K562 (cell line): ENCODE measurements at regions not wholly inside any gene's neighbourhood (a gene's known extent, or its start where the extent isn't known, plus 50 kb on each side); places are given as distances from the start of the nearest gene placed in this dataset.

ENCODE experiments used
- ATAC-seq: fragments of 200-7000 bp; cut with Tn5 transposase; 3 replicates; pipeline ENCODE4 v1.9.1; 2020; ENCODE audit warnings: moderate library complexity
- BruUV-seq: library from RNA; stranded (reverse); fragments of 400-500 nt; replicated peaks from 2 replicates; lab custom pipeline; 2021; lab: Mats Ljungman, UMichigan
- CTCF ChIA-PET: fragments of 300-600 bp; formaldehyde crosslinking; extraction: SDS; loops from one replicate; lab custom pipeline; 2021; ENCODE audit warnings: low intra/inter-chr PET ratio; lab: Yijun Ruan, JAX
- POLR2A ChIA-PET: fragments of 300-600, 350-650 bp; sonication (Branson Sonifier 250); formaldehyde crosslinking; extraction: SDS; loops from one replicate; lab custom pipeline; 2021; ENCODE audit warnings: antibody characterized with exemption, inconsistent platforms; lab: Yijun Ruan, JAX
- DNase-seq, 4 experiments: peaks; one replicate each; pipeline versions ENCODE4 v3.0.0 to v3.0.0-alpha.2; 2011 to 2018; ENCODE audit warnings: low spot score in 3 of 4, mixed read lengths in 3 of 4; ENCODE audit errors: extremely low read depth in 1 of 4
- FAIRE-seq: peaks from 2 replicates; lab custom pipeline; 2011; peaks lifted over from hg19 to GRCh38; lab: Jason Lieb, UNC
- H2AFZ ChIP-seq: 2 replicates; pipeline ENCODE4 v1.6.0; 2011; ENCODE audit warnings: low read depth, low read length, control low read depth, inconsistent platforms
- H3K27ac ChIP-seq: fragments of 200-600 bp; 3 replicates; pipeline ENCODE4 v1.8.0; 2011; ENCODE audit warnings: low read depth, mild to moderate bottlenecking, control low read depth, inconsistent platforms, low read length, moderate library complexity, mixed read lengths; ENCODE audit errors: extremely low read depth
- H3K27me3 ChIP-seq, 2 experiments: fragments of 300-600 bp in 1 of 2; 2 replicates in 1 of 2; 3 replicates in 1 of 2; pipeline versions ENCODE4 v1.6.0 to v1.8.0; 2011; ENCODE audit warnings: inconsistent platforms in 2 of 2, low read length in 2 of 2, mild to moderate bottlenecking in 1 of 2, mixed read lengths in 1 of 2, moderate library complexity in 1 of 2; ENCODE audit not compliant: control insufficient read depth in 2 of 2, insufficient read depth in 2 of 2
- H3K36me3 ChIP-seq: fragments of 300-600 bp; 3 replicates; pipeline ENCODE4 v1.8.0; 2011; ENCODE audit warnings: mild to moderate bottlenecking, low read length, inconsistent platforms; ENCODE audit not compliant: control insufficient read depth, insufficient read depth
- H3K4me1 ChIP-seq, 2 experiments: fragments of 200-600 bp in 1 of 2; replicated peaks in 1 of 2; 2 replicates in 1 of 2; 3 replicates in 1 of 2; pipeline versions ENCODE4 v1.5.1 to v1.8.0; 2011; ENCODE audit warnings: inconsistent platforms in 2 of 2, low read length in 2 of 2, mild to moderate bottlenecking in 1 of 2, mixed read lengths in 1 of 2, moderate library complexity in 1 of 2; ENCODE audit not compliant: control insufficient read depth in 2 of 2, insufficient read depth in 2 of 2
- H3K4me2 ChIP-seq: 2 replicates; pipeline ENCODE4 v1.6.1; 2011; ENCODE audit warnings: low read length, control low read depth, inconsistent platforms, mixed read lengths; ENCODE audit not compliant: insufficient read depth
- H3K4me3 ChIP-seq: fragments of 200-600 bp; sonication (generic), shearing (Covaris generic); 2 replicates; pipeline ENCODE4 v1.5.1; 2016; ENCODE audit warnings: control low read depth, inconsistent platforms
- H3K79me2 ChIP-seq: fragments of 200-600 bp; 3 replicates; pipeline ENCODE4 v1.8.0; 2011; ENCODE audit warnings: low read length, inconsistent platforms; ENCODE audit not compliant: control insufficient read depth, insufficient read depth
- H3K9ac ChIP-seq, 2 experiments: 2 replicates each; pipeline versions ENCODE4 v1.6.0 to v1.6.1; 2011; ENCODE audit warnings: low read depth in 2 of 2, low read length in 2 of 2, control low read depth in 1 of 2, inconsistent platforms in 1 of 2, mild to moderate bottlenecking in 1 of 2, mixed read lengths in 1 of 2; ENCODE audit not compliant: insufficient read depth in 1 of 2
- H3K9me1 ChIP-seq: one replicate; pipeline ENCODE4 v1.6.0; 2011; ENCODE audit warnings: inconsistent platforms, mild to moderate bottlenecking, low read length, moderate library complexity; ENCODE audit not compliant: control insufficient read depth, insufficient read depth
- H3K9me3 ChIP-seq: replicated peaks from 2 replicates; pipeline ENCODE4 v1.5.1; 2011; ENCODE audit warnings: low read depth, low read length, inconsistent platforms; ENCODE audit not compliant: control insufficient read depth, insufficient read depth
- H4K20me1 ChIP-seq: replicated peaks from 2 replicates; pipeline ENCODE4 v1.6.1; 2011; ENCODE audit warnings: low read length, inconsistent platforms, mixed read lengths; ENCODE audit not compliant: control insufficient read depth, insufficient read depth
- BCL6 ChIP-seq: fragments of 250-450 bp; sonication (Bioruptor Pico); IDR thresholded peaks from 2 replicates; pipeline ENCODE4 v1.4.0; 2020
- BCOR ChIP-seq: fragments of 450-650 bp; IDR thresholded peaks from 2 replicates; pipeline ENCODE4 v1.6.1; 2016
- HCFC1 ChIP-seq: IDR thresholded peaks from 2 replicates; pipeline ENCODE4 v1.6.1; 2012; ENCODE audit warnings: low read depth, low read length, improper control_type of control experiment
- SMAD3 ChIP-seq: fragments of 450-650 bp; formaldehyde crosslinking; conservative IDR thresholded peaks from 2 replicates; pipeline ENCODE4 v1.4.0; 2020; ENCODE audit warnings: mild to moderate bottlenecking
- U2AF2 ChIP-seq: fragments of 200-400 bp; formaldehyde crosslinking; optimal IDR thresholded peaks from 2 replicates; pipeline ENCODE3; 2017; ENCODE audit warnings: low read depth, mild to moderate bottlenecking, low read length
- ZNF274 ChIP-seq: IDR thresholded peaks from 2 replicates; pipeline ENCODE4 v1.6.1; 2011; ENCODE audit warnings: low read depth, mild to moderate bottlenecking, low read length, moderate library complexity, borderline replicate concordance
- WGBS: fragments of 100-300 bp; shearing (Covaris generic); methylation state at CpG from one replicate; pipeline ENCODE4 v1.1.6; 2016; ENCODE audit warnings: low coverage, mixed read lengths; ENCODE audit not compliant: insufficient coverage; ENCODE audit errors: missing lambda C conversion rate; 5-methylcytosine and 5-hydroxymethylcytosine counted together
- in situ Hi-C: fragments of 300-500 bp; cut with MboI; formaldehyde crosslinking; loops from 4 replicates; pipeline ENCODE4 v1.15.0; 2018; ENCODE audit warnings: inconsistent platforms, mixed read lengths
- intact Hi-C: fragments of 100-400 bp; cut with micrococcal nuclease; formaldehyde crosslinking; loops from 2 replicates; pipeline ENCODE4 v1.14.2; 2022
- TF ChIP-seq, protein P1 (sequence below): sonication (generic); formaldehyde crosslinking; IDR thresholded peaks from 2 replicates; pipeline ENCODE4 v1.5.0; 2020; ENCODE audit warnings: missing genetic modification reagents

DNA sequence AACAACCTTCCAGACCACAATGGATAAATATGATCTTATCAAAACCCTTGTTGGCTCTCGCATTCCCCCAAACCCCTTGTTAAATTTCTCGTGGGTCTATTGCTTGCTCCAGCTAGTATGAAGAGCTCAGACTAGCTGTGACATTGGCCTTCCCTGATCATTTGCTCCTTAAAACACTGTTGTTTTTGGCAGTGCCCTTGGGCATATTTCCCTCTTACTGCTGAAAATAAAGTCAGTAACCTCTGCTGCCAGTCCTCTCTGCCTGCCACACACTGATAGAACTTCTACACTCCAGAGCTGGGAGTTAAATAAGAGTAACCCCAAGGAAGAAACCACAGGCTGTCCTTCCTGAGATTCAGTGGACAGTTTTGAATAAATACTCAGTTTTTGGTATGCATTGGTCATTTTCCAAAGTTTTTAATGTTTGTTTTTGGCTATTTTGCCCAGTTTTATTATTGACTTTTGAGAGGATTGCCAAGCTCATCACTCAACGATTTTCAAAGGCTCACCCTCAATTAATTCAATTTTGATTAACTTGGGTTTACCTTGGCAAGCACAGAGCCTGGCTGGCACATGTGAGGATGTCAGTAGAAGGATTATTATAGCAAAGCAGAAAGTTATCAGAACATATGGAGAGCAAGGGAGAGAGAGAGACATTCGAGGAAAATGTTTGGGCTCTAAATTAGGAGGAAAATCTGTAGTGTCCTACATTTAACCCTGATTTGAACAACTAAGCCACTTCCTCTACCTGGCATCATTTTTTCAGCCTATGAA is 84.3 kb upstream of the SYN3 start:
- Histone ChIP-seq H3K27me3 (no peaks in the 10 kb centered on the region), H3K79me2 (no peaks in the 10 kb centered on the region), H3K9me3 (no peaks in the 10 kb centered on the region), H3K9me1 (no peaks in the 10 kb centered on the region)
- BruUV-seq: no TSS peak
- TF ChIP-seq BCL6 (CRISPR knock-in tag): no peak
- TF ChIP-seq HCFC1: no peak
- TF ChIP-seq BCOR: no peak
- no peak for TF ChIP-seq ZNF274
- no peak for TF ChIP-seq SMAD3 (CRISPR knock-in tag)
- TF ChIP-seq, protein P1, sequence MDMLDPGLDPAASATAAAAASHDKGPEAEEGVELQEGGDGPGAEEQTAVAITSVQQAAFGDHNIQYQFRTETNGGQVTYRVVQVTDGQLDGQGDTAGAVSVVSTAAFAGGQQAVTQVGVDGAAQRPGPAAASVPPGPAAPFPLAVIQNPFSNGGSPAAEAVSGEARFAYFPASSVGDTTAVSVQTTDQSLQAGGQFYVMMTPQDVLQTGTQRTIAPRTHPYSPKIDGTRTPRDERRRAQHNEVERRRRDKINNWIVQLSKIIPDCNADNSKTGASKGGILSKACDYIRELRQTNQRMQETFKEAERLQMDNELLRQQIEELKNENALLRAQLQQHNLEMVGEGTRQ (CRISPR knock-in tag): no peak
- no peak for TF ChIP-seq U2AF2
- TF ChIP-seq, all 486 proteins: peak for 0
- ChIA-PET CTCF (no interaction called here), POLR2A (interaction anchor here (1.0 kb wide), 1 partner anchor 35 kb away, joined by 3 read pairs; no protein-coding TSS in a partner anchor)
- no peak for DNase-seq
- ATAC-seq: no peak
- Histone ChIP-seq H3K36me3 (no peaks in the 10 kb centered on the region), H3K4me3 (no peak overlapping the region), H3K4me2 (no peak overlapping the region), H3K4me1 (no peaks in the 10 kb centered on the region), H3K27ac (no peak overlapping the region), H3K9ac (no peak overlapping the region), H2AFZ (no peak overlapping the region), H4K20me1 (no peaks in the 10 kb centered on the region)
- WGBS: 0% methylated on average over 4 of the region's 4 CpGs
- intact Hi-C loops (no loop called here), in situ Hi-C loops (no loop called here)
- no peak for FAIRE-seq
